Astrocyte (in vitro differentiated cells and primary cell): ENCODE measurements at regions not wholly inside any gene's neighbourhood (a gene's known extent, or its start where the extent isn't known, plus 50 kb on each side); places are given as distances from the start of the nearest gene placed in this dataset.

Experiments
- EZH2 ChIP-seq: IDR thresholded peaks from 2 replicates; pipeline ENCODE4 v1.6.1; 2012; ENCODE audit warnings: mild to moderate bottlenecking, low read length, inconsistent platforms; ENCODE audit not compliant: insufficient read depth
- TF ChIP-seq, protein P1 (sequence below): IDR thresholded peaks from 2 replicates; pipeline ENCODE4 v1.5.1; 2011; ENCODE audit warnings: low read depth, mild to moderate bottlenecking, inconsistent platforms, low read length, moderate library complexity; ENCODE audit not compliant: insufficient read depth

DNA sequence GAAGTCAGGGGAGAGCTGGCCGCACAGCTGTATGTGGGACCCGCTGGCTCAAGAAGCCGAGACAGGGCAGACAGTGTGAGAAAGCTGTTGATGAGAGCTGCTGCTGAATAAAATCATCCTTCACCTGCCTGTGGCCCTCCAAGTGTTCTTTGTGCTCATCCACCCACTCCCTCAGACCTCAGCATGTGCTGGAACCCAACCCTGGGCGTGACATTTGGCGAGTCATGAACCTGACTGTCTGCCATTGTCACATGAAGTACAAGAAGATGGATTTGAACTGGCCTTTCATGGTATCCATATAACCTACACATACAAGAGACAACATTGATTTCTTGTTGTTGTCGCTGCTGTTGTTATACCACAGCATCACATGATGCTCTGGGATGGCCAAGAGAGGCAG, 139.7 kb upstream of the PLCXD3 start:
- TF ChIP-seq, protein P1, sequence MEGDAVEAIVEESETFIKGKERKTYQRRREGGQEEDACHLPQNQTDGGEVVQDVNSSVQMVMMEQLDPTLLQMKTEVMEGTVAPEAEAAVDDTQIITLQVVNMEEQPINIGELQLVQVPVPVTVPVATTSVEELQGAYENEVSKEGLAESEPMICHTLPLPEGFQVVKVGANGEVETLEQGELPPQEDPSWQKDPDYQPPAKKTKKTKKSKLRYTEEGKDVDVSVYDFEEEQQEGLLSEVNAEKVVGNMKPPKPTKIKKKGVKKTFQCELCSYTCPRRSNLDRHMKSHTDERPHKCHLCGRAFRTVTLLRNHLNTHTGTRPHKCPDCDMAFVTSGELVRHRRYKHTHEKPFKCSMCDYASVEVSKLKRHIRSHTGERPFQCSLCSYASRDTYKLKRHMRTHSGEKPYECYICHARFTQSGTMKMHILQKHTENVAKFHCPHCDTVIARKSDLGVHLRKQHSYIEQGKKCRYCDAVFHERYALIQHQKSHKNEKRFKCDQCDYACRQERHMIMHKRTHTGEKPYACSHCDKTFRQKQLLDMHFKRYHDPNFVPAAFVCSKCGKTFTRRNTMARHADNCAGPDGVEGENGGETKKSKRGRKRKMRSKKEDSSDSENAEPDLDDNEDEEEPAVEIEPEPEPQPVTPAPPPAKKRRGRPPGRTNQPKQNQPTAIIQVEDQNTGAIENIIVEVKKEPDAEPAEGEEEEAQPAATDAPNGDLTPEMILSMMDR = no peak
- TF ChIP-seq EZH2 = no peak
